Astrocyte of the cerebellum (primary cell): ENCODE measurements at regions not wholly inside any gene's neighbourhood (a gene's known extent, or its start where the extent isn't known, plus 50 kb on each side); places are given as distances from the start of the nearest gene placed in this dataset.
"Not testable (repeated sequence)": the region's sequence is repeated elsewhere in the genome, so short reads cannot be mapped to it uniquely, and the experiment has no call there.

Experiments used
- DNase-seq: peaks from one replicate; pipeline ENCODE4 v3.0.0-alpha.2; 2011; ENCODE audit warnings: low read depth
- H3K4me3 ChIP-seq: 2 replicates; pipeline ENCODE4 v1.5.1; 2011; ENCODE audit warnings: mild to moderate bottlenecking, low read depth, low read length, moderate library complexity
- CTCF ChIP-seq: IDR thresholded peaks from 2 replicates; pipeline ENCODE4 v1.5.1; 2012; ENCODE audit warnings: low read length, low read depth, moderate library complexity, mild to moderate bottlenecking; ENCODE audit errors: missing control alignments
- in situ Hi-C: cut with HindIII; loops from 2 replicates; pipeline ENCODE4 v1.10.0; 2017; ENCODE audit warnings: low sequenced_read_pairs

DNA sequence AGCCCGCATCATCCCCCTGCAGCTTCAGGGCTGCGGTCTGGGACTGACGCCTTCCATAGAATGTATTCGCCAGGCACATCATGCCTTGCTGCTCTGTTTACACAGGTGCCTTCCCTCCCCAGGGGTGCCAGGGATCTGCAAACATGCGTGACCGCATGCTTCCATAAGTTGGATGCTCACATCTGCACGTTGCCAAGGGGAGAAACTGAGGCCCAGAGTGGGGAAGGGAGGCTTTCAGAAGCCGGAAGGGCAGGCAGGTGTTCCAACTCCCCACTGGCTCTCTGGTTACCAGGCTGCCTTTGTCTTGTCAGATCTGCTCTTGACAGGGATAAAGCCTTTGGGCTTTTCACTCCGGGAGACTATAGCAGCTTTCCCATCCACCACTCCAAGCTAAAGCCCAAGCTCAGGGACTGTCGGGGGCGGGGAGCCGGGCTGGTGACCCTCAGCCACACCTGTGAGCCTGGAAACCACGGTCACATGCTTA lies 125.8 kb upstream of the TNP1 start:
- in situ Hi-C loops: no loop called here
- TF ChIP-seq CTCF: no peak
- DNase-seq: no peak
- H3K4me3 ChIP-seq: no peak overlapping the region

- H3K4me3 ChIP-seq: no peak overlapping the region
- TF ChIP-seq CTCF: no peak
- no peak for DNase-seq
- in situ Hi-C loops: no loop called here
Measured at GRCh38 chr2:216984937-216985336, 125.1 kb upstream of the TNP1 start.

GRCh38 chr2:216981951-216982350 lies 122.1 kb upstream of the TNP1 start:
- in situ Hi-C loops, DNase-seq: not testable (repeated sequence)

GRCh38 chr2:216980510-216980909 lies 120.6 kb upstream of the TNP1 start:
- DNase-seq, H3K4me3 ChIP-seq, in situ Hi-C loops: not testable (repeated sequence)

More at GRCh38 chr2:216981951-216982350, 122.1 kb upstream of the TNP1 start:
- not testable (repeated sequence) for H3K4me3 ChIP-seq

- in situ Hi-C loops: no loop called here
- no peak overlapping the region for H3K4me3 ChIP-seq
- no peak for TF ChIP-seq CTCF
- no peak for DNase-seq
Measured at GRCh38 chr2:216974321-216975302, 114.7 kb upstream of the TNP1 start.

DNA sequence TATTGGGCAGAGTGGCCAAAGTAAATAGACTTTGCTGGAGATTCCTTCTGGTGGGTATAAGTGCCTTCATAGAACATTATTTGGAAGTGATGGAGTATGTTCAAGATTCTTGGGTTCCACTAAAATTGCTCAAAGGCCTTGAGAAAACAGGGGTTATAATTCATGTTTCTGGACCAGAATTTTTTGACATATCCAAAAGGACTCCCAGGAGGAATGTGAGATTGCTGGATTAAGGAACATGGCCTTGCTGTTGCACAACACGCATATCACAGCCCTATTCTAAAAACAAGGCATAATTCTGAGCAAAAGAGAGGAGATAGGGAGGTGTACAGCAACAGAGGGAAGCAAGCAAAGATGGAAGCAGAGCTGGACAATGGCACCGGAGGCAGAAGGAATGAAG lies 111.7 kb upstream of the TNP1 start:
- no peak for DNase-seq
- in situ Hi-C loops: no loop called here
- TF ChIP-seq CTCF: no peak
- no peak overlapping the region for H3K4me3 ChIP-seq

- in situ Hi-C loops: no loop called here
- no peak for DNase-seq
- TF ChIP-seq CTCF: no peak
- H3K4me3 ChIP-seq: no peak overlapping the region
Measured at GRCh38 chr2:216970359-216970915, 110.6 kb upstream of the TNP1 start.
